Prostate gland (tissue), 2 donors: ENCODE measurements at regions not wholly inside any gene's neighbourhood (a gene's known extent, or its start where the extent isn't known, plus 50 kb on each side); places are given as distances from the start of the nearest gene placed in this dataset.
A peak's percentile ranks its signal among the peaks of the same experiment; 100 is the strongest.

Experiments
- DNase-seq: peaks from one replicate; pipeline ENCODE4 v3.0.0-alpha.2; 2019; ENCODE audit warnings: low spot score
- H3K27ac ChIP-seq, 2 donors: fragments of 200-600 bp; sonication (generic); 2 replicates each; pipeline ENCODE4 v1.5.1; 2017 to 2019
- H3K27me3 ChIP-seq: fragments of 200-600 bp; sonication (generic); replicated peaks from 2 replicates; pipeline ENCODE4 v1.5.1; 2019; ENCODE audit not compliant: insufficient read depth
- H3K36me3 ChIP-seq, 2 donors: fragments of 200-600 bp; sonication (generic); 1 replicate in 1 of 2; 2 replicates in 1 of 2; pipeline versions ENCODE4 v1.5.1 to v1.8.1; 2017 to 2019
- H3K4me1 ChIP-seq: fragments of 200-600 bp; sonication (generic); replicated peaks from 2 replicates; pipeline ENCODE4 v1.5.1; 2019
- H3K4me3 ChIP-seq, 2 donors: fragments of 200-600 bp; sonication (generic); 2 replicates each; pipeline ENCODE4 v1.5.1; 2017 to 2019
- H3K9me3 ChIP-seq: fragments of 200-600 bp; sonication (generic); 2 replicates; pipeline ENCODE4 v1.5.1; 2017
- POLR2A ChIP-seq: fragments of 450-650 bp; IDR thresholded peaks from one replicate; pipeline ENCODE4 v1.6.1; 2016; ENCODE audit warnings: antibody characterized with exemption, mild to moderate bottlenecking
- POLR2AphosphoS5 ChIP-seq: sonication (generic); formaldehyde crosslinking; IDR thresholded peaks from one replicate; pipeline ENCODE4 v1.6.1; 2017; ENCODE audit warnings: antibody characterized with exemption
- WGBS: methylation state at CpG from one replicate; pipeline ENCODE4 v1.1.5; 2018; 5-methylcytosine and 5-hydroxymethylcytosine counted together
- intact Hi-C: fragments of 100-400 bp; cut with DNase I; formaldehyde crosslinking; loops from one replicate; pipeline ENCODE4 v1.14.2; 2022
- TF ChIP-seq, protein P1 (sequence below), 4 experiments: fragments of 200-600 bp in 2 of 4; fragments of 450-650 bp in 2 of 4; sonication (generic) in 2 of 4; IDR thresholded peaks; 1 replicate in 3 of 4; 2 replicates in 1 of 4; pipeline ENCODE4 v1.5.1; 2016 to 2019; ENCODE audit warnings: antibody characterized with exemption in 4 of 4, mild to moderate bottlenecking in 2 of 4, moderate library complexity in 2 of 4

DNA sequence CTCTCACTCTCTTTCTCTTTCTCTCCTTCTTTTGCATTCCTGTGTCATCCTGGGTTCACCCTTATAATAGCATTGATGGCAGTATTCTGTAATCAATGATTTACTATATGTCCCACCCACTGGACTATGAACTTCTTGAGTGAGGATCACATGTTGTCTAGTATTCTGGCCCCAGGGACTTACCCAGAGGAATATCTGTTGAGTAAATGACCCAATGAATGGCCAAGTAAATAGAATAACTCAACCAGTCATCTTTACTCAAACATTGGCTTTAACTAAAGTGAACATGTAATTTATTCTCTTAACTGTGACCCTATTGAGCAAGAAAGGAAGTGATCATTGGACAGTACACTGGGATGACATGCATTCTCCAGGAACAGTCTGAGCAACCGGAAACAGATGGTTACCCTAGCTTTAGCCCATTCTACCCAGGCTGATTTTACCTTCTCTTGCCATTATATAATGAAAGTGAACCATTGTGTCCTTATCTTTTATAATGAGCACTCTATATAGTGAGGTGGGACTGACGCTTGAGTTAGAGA lies 94.5 kb upstream of the SOX14 start:
- Histone ChIP-seq H3K4me3 (no peak overlapping the region), H3K27ac (no peak overlapping the region), H3K4me1 (no peaks in the 10 kb centered on the region), H3K9me3 (no peaks in the 10 kb centered on the region), H3K36me3 (no peaks in the 10 kb centered on the region), H3K27me3 (no peaks in the 10 kb centered on the region)
- intact Hi-C loops = no loop called here
- no peak for TF ChIP-seq POLR2A
- TF ChIP-seq POLR2AphosphoS5 = no peak
- TF ChIP-seq, protein P1, sequence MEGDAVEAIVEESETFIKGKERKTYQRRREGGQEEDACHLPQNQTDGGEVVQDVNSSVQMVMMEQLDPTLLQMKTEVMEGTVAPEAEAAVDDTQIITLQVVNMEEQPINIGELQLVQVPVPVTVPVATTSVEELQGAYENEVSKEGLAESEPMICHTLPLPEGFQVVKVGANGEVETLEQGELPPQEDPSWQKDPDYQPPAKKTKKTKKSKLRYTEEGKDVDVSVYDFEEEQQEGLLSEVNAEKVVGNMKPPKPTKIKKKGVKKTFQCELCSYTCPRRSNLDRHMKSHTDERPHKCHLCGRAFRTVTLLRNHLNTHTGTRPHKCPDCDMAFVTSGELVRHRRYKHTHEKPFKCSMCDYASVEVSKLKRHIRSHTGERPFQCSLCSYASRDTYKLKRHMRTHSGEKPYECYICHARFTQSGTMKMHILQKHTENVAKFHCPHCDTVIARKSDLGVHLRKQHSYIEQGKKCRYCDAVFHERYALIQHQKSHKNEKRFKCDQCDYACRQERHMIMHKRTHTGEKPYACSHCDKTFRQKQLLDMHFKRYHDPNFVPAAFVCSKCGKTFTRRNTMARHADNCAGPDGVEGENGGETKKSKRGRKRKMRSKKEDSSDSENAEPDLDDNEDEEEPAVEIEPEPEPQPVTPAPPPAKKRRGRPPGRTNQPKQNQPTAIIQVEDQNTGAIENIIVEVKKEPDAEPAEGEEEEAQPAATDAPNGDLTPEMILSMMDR (IDR thresholded peaks at IDR 0.05) = no peak
- 84% methylated on average over 2 of the region's 2 CpGs for WGBS
- DNase-seq = no peak

DNA sequence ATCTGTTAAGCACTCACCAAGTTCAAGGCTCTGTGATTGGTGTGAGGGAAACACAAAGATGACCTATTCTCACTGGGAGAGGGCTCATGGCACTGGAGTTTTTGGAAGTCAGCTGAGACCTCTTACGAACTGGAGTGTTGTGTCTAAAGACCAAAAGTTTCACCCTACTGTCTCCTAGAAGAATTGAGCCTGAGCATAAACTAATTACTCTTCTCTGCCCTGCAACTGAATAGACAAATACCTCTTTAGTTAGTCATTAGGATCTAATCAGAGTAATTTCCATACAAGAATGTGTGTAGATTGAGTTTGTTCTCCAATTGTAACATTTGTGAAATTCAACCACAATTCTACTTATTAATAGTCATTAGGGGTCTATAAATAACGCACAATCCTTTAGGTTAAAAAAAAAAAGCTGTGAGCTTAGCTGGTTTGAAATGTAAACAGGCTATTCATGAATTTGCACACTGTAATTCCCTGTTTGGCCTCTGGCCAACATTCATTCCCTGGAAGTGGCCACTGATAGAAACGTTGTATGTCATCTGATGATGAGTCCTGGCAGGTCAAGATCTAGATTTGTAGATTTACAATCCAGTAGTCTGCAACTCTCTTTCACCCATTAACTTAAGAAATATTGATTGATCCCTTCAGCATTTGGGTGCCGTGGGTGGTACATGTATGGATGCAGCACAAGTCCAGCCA lies 76.8 kb upstream of the SOX14 start:
- TF ChIP-seq, protein P1 (IDR thresholded peaks at IDR 0.05) = no peak
- no peak for TF ChIP-seq POLR2A
- TF ChIP-seq POLR2AphosphoS5 = no peak
- WGBS = 42% methylated on average over 4 of the region's 4 CpGs

DNA sequence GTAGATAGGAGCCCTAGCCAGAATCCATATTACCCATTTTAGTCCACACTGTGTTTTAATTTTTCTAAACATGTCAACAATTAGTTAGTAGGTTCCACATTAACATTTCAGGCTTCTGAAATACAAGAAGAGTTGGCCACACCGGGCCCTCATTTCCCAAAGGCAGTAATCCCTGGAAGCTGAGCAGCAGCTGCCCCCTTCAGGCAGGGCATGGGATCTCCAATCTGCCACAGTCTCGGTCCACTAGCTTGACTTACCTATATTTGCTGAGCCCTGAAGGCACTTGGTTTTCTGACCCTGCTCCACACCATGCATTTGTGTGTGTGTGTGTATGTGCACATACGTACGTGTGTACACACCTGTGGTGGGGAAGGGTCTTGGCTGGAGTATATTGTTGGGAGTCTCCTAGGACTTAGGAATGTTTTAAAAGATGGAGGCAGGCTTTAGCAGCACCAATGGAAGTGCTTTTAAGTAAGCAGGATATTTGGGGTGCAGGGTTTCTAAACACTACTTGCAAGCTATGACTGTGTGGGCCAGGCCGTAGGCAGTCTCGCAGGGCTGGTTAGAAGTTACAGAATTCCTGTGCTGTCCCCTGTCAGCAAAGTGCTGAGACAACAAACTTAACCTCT lies 71.2 kb upstream of the SOX14 start:
- WGBS = 21% methylated on average over 6 of the region's 6 CpGs
- TF ChIP-seq POLR2A (no peak), POLR2AphosphoS5 (no peak)
- TF ChIP-seq, protein P1 (IDR thresholded peaks at IDR 0.05) = peak in 2 of 4 experiments; percentile 20 to 42
- no peak for DNase-seq
- no peak overlapping the region for H3K4me3 ChIP-seq
- no peaks in the 10 kb centered on the region for H3K4me1 ChIP-seq
- H3K36me3 ChIP-seq = no peaks in the 10 kb centered on the region
- H3K27ac ChIP-seq = no peak overlapping the region
- no peaks in the 10 kb centered on the region for H3K27me3 ChIP-seq
- intact Hi-C loops = no loop called here
- no peaks in the 10 kb centered on the region for H3K9me3 ChIP-seq

More for the DNA sequence above, 76.8 kb upstream of the SOX14 start:
- no peak for DNase-seq
- no peaks in the 10 kb centered on the region for H3K9me3 ChIP-seq
- H3K4me1 ChIP-seq = no peaks in the 10 kb centered on the region
- H3K4me3 ChIP-seq = no peak overlapping the region
- no peaks in the 10 kb centered on the region for H3K27me3 ChIP-seq
- intact Hi-C loops = no loop called here
- no peaks in the 10 kb centered on the region for H3K36me3 ChIP-seq
- H3K27ac ChIP-seq = no peak overlapping the region

DNA sequence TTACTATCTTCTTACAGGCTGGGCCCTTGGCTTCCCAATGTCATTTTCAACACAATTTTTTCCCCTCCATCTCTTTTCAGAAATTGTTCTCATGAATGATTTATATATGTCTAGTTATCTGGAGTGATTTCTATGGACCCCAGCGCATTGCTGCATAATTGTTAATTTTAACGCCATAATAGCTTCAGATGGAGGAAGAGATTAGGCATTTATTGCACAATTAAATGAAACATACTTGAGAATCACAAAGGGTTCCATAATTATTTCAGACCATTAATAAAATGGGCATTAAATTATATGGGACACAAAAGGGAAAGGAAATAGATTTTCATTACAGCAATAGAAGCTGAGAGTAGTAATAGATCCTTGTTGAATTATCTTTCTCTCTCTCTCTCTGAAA lies 70.3 kb upstream of the SOX14 start:
- Histone ChIP-seq H3K9me3 (no peaks in the 10 kb centered on the region), H3K4me3 (no peak overlapping the region), H3K27me3 (no peaks in the 10 kb centered on the region), H3K36me3 (no peaks in the 10 kb centered on the region), H3K27ac (no peak overlapping the region), H3K4me1 (no peaks in the 10 kb centered on the region)
- no peak for DNase-seq
- 22% methylated on average over 2 of the region's 2 CpGs for WGBS
- intact Hi-C loops = no loop called here
- no peak for TF ChIP-seq POLR2AphosphoS5
- TF ChIP-seq, protein P1 (IDR thresholded peaks at IDR 0.05) = no peak
- TF ChIP-seq POLR2A = no peak

DNA sequence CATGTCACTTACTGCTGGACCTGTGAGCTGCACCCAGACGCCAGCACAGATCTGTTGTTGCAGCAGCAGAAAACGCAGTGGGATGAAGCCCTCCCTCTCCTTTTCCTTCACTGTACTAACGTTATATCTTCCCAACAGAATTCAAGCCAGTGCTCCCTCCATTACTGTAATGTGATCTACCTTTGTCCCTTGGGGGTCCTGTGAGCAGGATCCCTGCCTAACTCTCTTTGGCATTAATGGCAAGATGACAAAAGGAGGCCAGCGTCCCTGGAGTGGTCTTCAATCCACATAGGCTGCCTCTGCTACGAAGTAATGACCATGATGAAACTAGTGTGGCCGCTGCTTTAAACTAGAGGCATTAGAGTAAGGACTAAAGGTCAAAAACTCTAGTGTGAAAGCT lies 69.3 kb upstream of the SOX14 start:
- intact Hi-C loops = no loop called here
- Histone ChIP-seq H3K36me3 (no peaks in the 10 kb centered on the region), H3K27ac (no peak overlapping the region), H3K27me3 (no peaks in the 10 kb centered on the region), H3K9me3 (no peaks in the 10 kb centered on the region), H3K4me1 (no peaks in the 10 kb centered on the region), H3K4me3 (no peak overlapping the region)
- TF ChIP-seq POLR2AphosphoS5 (no peak), POLR2A (no peak)
- TF ChIP-seq, protein P1 (IDR thresholded peaks at IDR 0.05) = no peak
- DNase-seq = no peak
- WGBS = 42% methylated on average over 6 of the region's 6 CpGs
